ENCODE measurements at regions not wholly inside any gene's neighbourhood (a gene's known extent, or its start where the extent isn't known, plus 50 kb on each side); places are given as distances from the start of the nearest gene placed in this dataset.

DNA sequence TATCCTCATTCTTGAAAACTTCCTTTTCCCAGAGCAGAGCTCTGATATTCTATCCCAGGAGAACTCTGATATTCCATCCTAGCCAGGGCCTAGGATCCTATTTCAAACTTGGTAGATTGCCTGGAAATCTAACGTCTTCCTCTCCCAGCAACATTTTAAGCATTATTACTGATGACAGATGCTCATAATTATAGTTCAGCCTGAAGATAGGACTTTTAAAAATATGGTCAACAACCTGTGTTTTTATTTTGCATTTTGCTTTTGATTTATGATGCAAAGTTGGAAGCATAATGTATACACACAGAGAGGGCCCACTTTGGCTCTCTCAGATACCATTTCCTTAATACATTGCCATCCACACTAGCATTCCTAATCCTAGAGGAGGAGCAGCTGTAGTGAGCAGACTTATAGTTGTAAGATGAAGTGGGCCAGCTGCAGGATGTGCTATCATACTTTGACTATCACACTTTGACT lies 457.4 kb upstream of the TPK1 start:
- Histone ChIP-seq H3K4me1 (ENCODE audit: control insufficient read depth, insufficient read depth, low read length) (no peaks in the 10 kb centered on the region), H3K36me3 (ENCODE audit: control insufficient read depth, insufficient read depth, low read length) (no peaks in the 10 kb centered on the region), H3K9me3 (ENCODE audit: control insufficient read depth, insufficient read depth, low read length) (peaks cover 3% of the 10 kb centered on the region; the same call in 1 of the 2 replicates), H3K27me3 (ENCODE audit: control insufficient read depth, insufficient read depth, low read length) (no peaks in the 10 kb centered on the region), H3K9ac (ENCODE audit: low read depth, low read length) (no peak overlapping the region), H3K4me3 (ENCODE audit: low read depth, low read length) (no peak overlapping the region), H3K27ac (ENCODE audit: low read depth, low read length) (no peak overlapping the region)

GRCh38 chr7:145289384-145289783 lies 453.5 kb upstream of the TPK1 start:
- no peak overlapping the region for H3K9ac ChIP-seq (ENCODE audit: low read depth, low read length)
- H3K27ac ChIP-seq (ENCODE audit: low read depth, low read length) = no peak overlapping the region
- no peaks in the 10 kb centered on the region for H3K27me3 ChIP-seq (ENCODE audit: control insufficient read depth, insufficient read depth, low read length)
- H3K36me3 ChIP-seq (ENCODE audit: control insufficient read depth, insufficient read depth, low read length) = no peaks in the 10 kb centered on the region
- H3K9me3 ChIP-seq (ENCODE audit: control insufficient read depth, insufficient read depth, low read length) = peaks cover 6% of the 10 kb centered on the region; the same call in 1 of the 2 replicates
- H3K4me1 ChIP-seq (ENCODE audit: control insufficient read depth, insufficient read depth, low read length) = no peaks in the 10 kb centered on the region
- no peak overlapping the region for H3K4me3 ChIP-seq (ENCODE audit: low read depth, low read length)

GRCh38 chr7:145276118-145276517 lies 440.3 kb upstream of the TPK1 start:
- Histone ChIP-seq H3K4me1 (ENCODE audit: control insufficient read depth, insufficient read depth, low read length) (no peaks in the 10 kb centered on the region), H3K27me3 (ENCODE audit: control insufficient read depth, insufficient read depth, low read length) (no peaks in the 10 kb centered on the region), H3K27ac (ENCODE audit: low read depth, low read length) (no peak overlapping the region), H3K9me3 (ENCODE audit: control insufficient read depth, insufficient read depth, low read length) (peaks cover 58% of the 10 kb centered on the region), H3K4me3 (ENCODE audit: low read depth, low read length) (no peak overlapping the region), H3K36me3 (ENCODE audit: control insufficient read depth, insufficient read depth, low read length) (no peaks in the 10 kb centered on the region), H3K9ac (ENCODE audit: low read depth, low read length) (no peak overlapping the region)

DNA sequence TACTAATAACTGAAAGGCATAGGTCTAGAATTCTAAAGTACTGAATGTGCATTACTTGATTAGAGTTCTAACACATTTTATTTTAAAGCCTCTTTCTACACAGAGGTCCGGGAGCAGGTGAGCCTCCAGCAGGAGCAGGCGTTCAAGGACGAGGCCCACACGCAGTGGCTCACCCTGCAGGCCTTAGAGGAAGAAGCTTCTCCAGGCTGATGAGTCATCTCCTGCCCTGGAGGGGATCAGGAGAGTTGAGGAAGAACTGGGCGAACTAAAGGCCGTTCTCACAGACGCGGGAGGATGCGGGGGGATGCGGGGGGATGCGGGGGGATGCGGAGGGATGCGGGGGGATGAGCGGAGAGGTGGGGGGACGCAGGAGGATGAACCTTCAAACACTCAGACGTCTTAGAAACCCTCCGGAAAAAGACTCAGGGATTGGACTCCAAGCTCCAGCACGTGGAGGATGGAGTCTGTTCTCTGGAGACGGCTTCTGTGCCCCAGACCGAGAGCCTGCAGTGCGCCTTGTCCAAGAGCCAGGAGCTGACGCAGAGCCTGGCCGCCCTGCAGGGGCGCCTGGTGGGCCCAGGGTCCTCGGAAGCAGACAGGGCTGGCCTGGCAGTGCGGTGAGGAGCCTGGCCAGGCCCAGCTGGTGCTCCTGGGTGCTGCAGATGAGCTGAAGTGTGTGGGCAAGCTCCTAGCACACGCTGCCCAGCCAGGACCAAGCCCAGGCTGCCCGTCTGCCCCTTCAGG lies 433.7 kb upstream of the TPK1 start:
- Histone ChIP-seq H3K4me3 (ENCODE audit: low read depth, low read length) (no peak overlapping the region), H3K4me1 (ENCODE audit: control insufficient read depth, insufficient read depth, low read length) (no peaks in the 10 kb centered on the region), H3K9ac (ENCODE audit: low read depth, low read length) (no peak overlapping the region), H3K27ac (ENCODE audit: low read depth, low read length) (no peak overlapping the region), H3K36me3 (ENCODE audit: control insufficient read depth, insufficient read depth, low read length) (no peaks in the 10 kb centered on the region), H3K9me3 (ENCODE audit: control insufficient read depth, insufficient read depth, low read length) (peaks cover 35% of the 10 kb centered on the region), H3K27me3 (ENCODE audit: control insufficient read depth, insufficient read depth, low read length) (no peaks in the 10 kb centered on the region)

GRCh38 chr7:145265180-145265579 lies 429.3 kb upstream of the TPK1 start:
- no peak overlapping the region for H3K9ac ChIP-seq (ENCODE audit: low read depth, low read length)
- no peaks in the 10 kb centered on the region for H3K36me3 ChIP-seq (ENCODE audit: control insufficient read depth, insufficient read depth, low read length)
- H3K27me3 ChIP-seq (ENCODE audit: control insufficient read depth, insufficient read depth, low read length) = no peaks in the 10 kb centered on the region
- no peaks in the 10 kb centered on the region for H3K4me1 ChIP-seq (ENCODE audit: control insufficient read depth, insufficient read depth, low read length)
- no peak overlapping the region for H3K27ac ChIP-seq (ENCODE audit: low read depth, low read length)
- H3K9me3 ChIP-seq (ENCODE audit: control insufficient read depth, insufficient read depth, low read length) = peaks cover 4% of the 10 kb centered on the region
- H3K4me3 ChIP-seq (ENCODE audit: low read depth, low read length) = no peak overlapping the region

DNA sequence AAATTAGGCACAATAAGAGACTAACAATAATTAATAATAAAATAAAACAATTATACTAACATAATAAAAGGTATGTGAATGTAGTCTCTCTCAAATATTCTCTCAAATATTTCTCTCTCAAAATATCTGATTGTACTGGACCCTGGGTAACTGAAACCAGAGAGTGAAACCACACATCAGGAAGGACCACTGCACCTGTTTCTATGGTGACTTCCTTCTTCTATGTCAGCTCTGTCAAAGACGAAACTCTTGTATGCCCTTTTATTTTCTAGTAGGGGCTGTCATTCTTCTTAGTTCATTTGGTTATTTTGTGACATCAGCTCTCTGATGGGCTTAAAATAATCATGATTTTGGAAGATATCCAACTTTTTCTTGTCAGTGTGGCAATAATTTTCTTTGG lies 428.0 kb upstream of the TPK1 start:
- no peak overlapping the region for H3K27ac ChIP-seq (ENCODE audit: low read depth, low read length)
- H3K9me3 ChIP-seq (ENCODE audit: control insufficient read depth, insufficient read depth, low read length) = peaks cover 3% of the 10 kb centered on the region; the same call in 1 of the 2 replicates
- H3K4me3 ChIP-seq (ENCODE audit: low read depth, low read length) = no peak overlapping the region
- no peak overlapping the region for H3K9ac ChIP-seq (ENCODE audit: low read depth, low read length)
- H3K36me3 ChIP-seq (ENCODE audit: control insufficient read depth, insufficient read depth, low read length) = no peaks in the 10 kb centered on the region
- no peaks in the 10 kb centered on the region for H3K27me3 ChIP-seq (ENCODE audit: control insufficient read depth, insufficient read depth, low read length)
- no peaks in the 10 kb centered on the region for H3K4me1 ChIP-seq (ENCODE audit: control insufficient read depth, insufficient read depth, low read length)

- Histone ChIP-seq H3K36me3 (ENCODE audit: control insufficient read depth, insufficient read depth, low read length) (no peaks in the 10 kb centered on the region), H3K9ac (ENCODE audit: low read depth, low read length) (no peak overlapping the region), H3K27ac (ENCODE audit: low read depth, low read length) (no peak overlapping the region), H3K4me1 (ENCODE audit: control insufficient read depth, insufficient read depth, low read length) (no peaks in the 10 kb centered on the region), H3K4me3 (ENCODE audit: low read depth, low read length) (no peak overlapping the region), H3K27me3 (ENCODE audit: control insufficient read depth, insufficient read depth, low read length) (no peaks in the 10 kb centered on the region), H3K9me3 (ENCODE audit: control insufficient read depth, insufficient read depth, low read length) (peaks cover 5% of the 10 kb centered on the region; the same call in 1 of the 2 replicates)
Measured at GRCh38 chr7:145252031-145252430, 416.2 kb upstream of the TPK1 start.

GRCh38 chr7:145224775-145225174 lies 388.9 kb upstream of the TPK1 start:
- Histone ChIP-seq H3K27me3 (ENCODE audit: control insufficient read depth, insufficient read depth, low read length) (no peaks in the 10 kb centered on the region), H3K9me3 (ENCODE audit: control insufficient read depth, insufficient read depth, low read length) (no peaks in the 10 kb centered on the region), H3K9ac (ENCODE audit: low read depth, low read length) (no peak overlapping the region), H3K4me1 (ENCODE audit: control insufficient read depth, insufficient read depth, low read length) (peaks cover 10% of the 10 kb centered on the region), H3K27ac (ENCODE audit: low read depth, low read length) (peak overlapping the region; percentile 74), H3K36me3 (ENCODE audit: control insufficient read depth, insufficient read depth, low read length) (no peaks in the 10 kb centered on the region), H3K4me3 (ENCODE audit: low read depth, low read length) (no peak overlapping the region)

- Histone ChIP-seq H3K4me1 (ENCODE audit: control insufficient read depth, insufficient read depth, low read length) (peaks cover 2% of the 10 kb centered on the region; the same call in 1 of the 2 replicates), H3K9ac (ENCODE audit: low read depth, low read length) (no peak overlapping the region), H3K4me3 (ENCODE audit: low read depth, low read length) (no peak overlapping the region), H3K9me3 (ENCODE audit: control insufficient read depth, insufficient read depth, low read length) (no peaks in the 10 kb centered on the region), H3K27ac (ENCODE audit: low read depth, low read length) (no peak overlapping the region), H3K36me3 (ENCODE audit: control insufficient read depth, insufficient read depth, low read length) (no peaks in the 10 kb centered on the region), H3K27me3 (ENCODE audit: control insufficient read depth, insufficient read depth, low read length) (no peaks in the 10 kb centered on the region)
Measured at GRCh38 chr7:145219461-145219860, 383.6 kb upstream of the TPK1 start.

GRCh38 chr7:145216866-145217265 lies 381.0 kb upstream of the TPK1 start:
- no peak overlapping the region for H3K27ac ChIP-seq (ENCODE audit: low read depth, low read length)
- no peaks in the 10 kb centered on the region for H3K27me3 ChIP-seq (ENCODE audit: control insufficient read depth, insufficient read depth, low read length)
- H3K4me3 ChIP-seq (ENCODE audit: low read depth, low read length) = no peak overlapping the region
- no peak overlapping the region for H3K9ac ChIP-seq (ENCODE audit: low read depth, low read length)
- H3K36me3 ChIP-seq (ENCODE audit: control insufficient read depth, insufficient read depth, low read length) = no peaks in the 10 kb centered on the region
- no peaks in the 10 kb centered on the region for H3K9me3 ChIP-seq (ENCODE audit: control insufficient read depth, insufficient read depth, low read length)
- no peaks in the 10 kb centered on the region for H3K4me1 ChIP-seq (ENCODE audit: control insufficient read depth, insufficient read depth, low read length)

GRCh38 chr7:145212050-145212449 lies 376.2 kb upstream of the TPK1 start:
- Histone ChIP-seq H3K4me3 (ENCODE audit: low read depth, low read length) (no peak overlapping the region), H3K27ac (ENCODE audit: low read depth, low read length) (no peak overlapping the region), H3K9ac (ENCODE audit: low read depth, low read length) (no peak overlapping the region), H3K4me1 (ENCODE audit: control insufficient read depth, insufficient read depth, low read length) (no peaks in the 10 kb centered on the region), H3K9me3 (ENCODE audit: control insufficient read depth, insufficient read depth, low read length) (no peaks in the 10 kb centered on the region), H3K36me3 (ENCODE audit: control insufficient read depth, insufficient read depth, low read length) (no peaks in the 10 kb centered on the region), H3K27me3 (ENCODE audit: control insufficient read depth, insufficient read depth, low read length) (no peaks in the 10 kb centered on the region)
